HFF-Myc (cell line): ENCODE measurements at regions not wholly inside any gene's neighbourhood (a gene's known extent, or its start where the extent isn't known, plus 50 kb on each side); places are given as distances from the start of the nearest gene placed in this dataset.
"Not testable (repeated sequence)": the region's sequence is repeated elsewhere in the genome, so short reads cannot be mapped to it uniquely, and the experiment has no call there.

Source experiments
- DNase-seq: peaks from one replicate; pipeline ENCODE4 v3.0.0-alpha.2; 2011; ENCODE audit warnings: low read depth; ENCODE audit errors: extremely low read depth
- H3K4me3 ChIP-seq: replicated peaks from 2 replicates; pipeline ENCODE4 v1.5.1; 2011; ENCODE audit warnings: low read depth, mild to moderate bottlenecking, control low read depth, low read length
- CTCF ChIP-seq: IDR thresholded peaks from 2 replicates; pipeline ENCODE4 v1.5.1; 2012; ENCODE audit warnings: mild to moderate bottlenecking, low read depth, low read length, control low read depth; ENCODE audit errors: missing control alignments

GRCh38 chr4:159577241-159577640 is 474.4 kb downstream of the RAPGEF2 start:
- H3K4me3 ChIP-seq: no peak overlapping the region
- TF ChIP-seq CTCF: no peak
- DNase-seq: no peak

GRCh38 chr4:159582685-159583084 is 479.8 kb downstream of the RAPGEF2 start:
- no peak overlapping the region for H3K4me3 ChIP-seq
- TF ChIP-seq CTCF: no peak
- DNase-seq: no peak

- no peak for DNase-seq
- no peak overlapping the region for H3K4me3 ChIP-seq
- no peak for TF ChIP-seq CTCF
Observed at GRCh38 chr4:159592898-159593556, 490.1 kb downstream of the RAPGEF2 start.

- no peak for TF ChIP-seq CTCF
- no peak for DNase-seq
- no peak overlapping the region for H3K4me3 ChIP-seq
Observed at GRCh38 chr4:159593681-159594080, 490.8 kb downstream of the RAPGEF2 start.

GRCh38 chr4:159594576-159594975 is 491.7 kb downstream of the RAPGEF2 start:
- no peak for TF ChIP-seq CTCF
- DNase-seq: no peak
- H3K4me3 ChIP-seq: no peak overlapping the region

- DNase-seq, H3K4me3 ChIP-seq: not testable (repeated sequence)
Observed at GRCh38 chr4:159595101-159595500, 492.2 kb downstream of the RAPGEF2 start.

- DNase-seq: no peak
- no peak overlapping the region for H3K4me3 ChIP-seq
- no peak for TF ChIP-seq CTCF
Observed at GRCh38 chr4:159598602-159599001, 495.7 kb downstream of the RAPGEF2 start.
